NT2/D1 (cell line): ENCODE measurements at regions not wholly inside any gene's neighbourhood (a gene's known extent, or its start where the extent isn't known, plus 50 kb on each side); places are given as distances from the start of the nearest gene placed in this dataset.

Experiments used
- SUZ12 ChIP-seq: IDR thresholded peaks from 2 replicates; pipeline ENCODE4 v1.6.1; 2011; ENCODE audit not compliant: insufficient read length, insufficient read depth; ENCODE audit errors: extremely low read depth
- YY1 ChIP-seq: IDR thresholded peaks from 2 replicates; pipeline ENCODE4 v1.6.1; 2011; ENCODE audit not compliant: insufficient read length, insufficient read depth

DNA sequence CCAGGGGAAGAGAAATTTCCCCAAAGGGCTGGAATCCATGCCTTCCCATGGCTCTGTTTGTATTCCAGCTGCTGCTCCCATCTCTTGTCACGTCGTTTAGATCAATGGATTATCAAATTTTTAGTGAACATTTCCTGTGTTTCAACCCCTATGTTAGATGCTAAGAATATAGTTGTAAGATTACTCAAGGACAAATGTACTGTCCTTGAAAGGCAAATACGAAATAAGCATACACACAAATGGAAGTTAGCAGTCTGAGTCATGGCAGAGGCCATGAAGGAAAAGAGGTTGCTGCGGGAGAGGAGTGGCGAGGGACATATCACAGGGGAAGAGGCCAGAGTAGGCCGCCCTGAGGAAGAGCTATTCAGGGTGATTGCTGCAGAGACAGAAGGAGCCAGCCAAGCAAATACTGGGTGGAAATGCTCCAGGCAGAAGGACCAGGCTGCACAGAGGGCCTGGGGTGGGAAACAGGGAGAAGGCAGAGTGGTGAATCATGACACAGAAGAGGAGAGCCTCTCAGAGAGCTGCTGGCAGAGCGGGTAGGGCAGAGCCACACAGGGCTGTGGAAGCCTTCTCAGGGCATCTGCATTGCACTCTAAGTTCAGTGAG lies 219.2 kb upstream of the LRFN2 start:
- TF ChIP-seq SUZ12, result no peak
- no peak for TF ChIP-seq YY1
